ENCODE measurements at regions not wholly inside any gene's neighbourhood (a gene's known extent, or its start where the extent isn't known, plus 50 kb on each side); places are given as distances from the start of the nearest gene placed in this dataset.
A peak's percentile ranks its signal among the peaks of the same experiment; 100 is the strongest.

DNA sequence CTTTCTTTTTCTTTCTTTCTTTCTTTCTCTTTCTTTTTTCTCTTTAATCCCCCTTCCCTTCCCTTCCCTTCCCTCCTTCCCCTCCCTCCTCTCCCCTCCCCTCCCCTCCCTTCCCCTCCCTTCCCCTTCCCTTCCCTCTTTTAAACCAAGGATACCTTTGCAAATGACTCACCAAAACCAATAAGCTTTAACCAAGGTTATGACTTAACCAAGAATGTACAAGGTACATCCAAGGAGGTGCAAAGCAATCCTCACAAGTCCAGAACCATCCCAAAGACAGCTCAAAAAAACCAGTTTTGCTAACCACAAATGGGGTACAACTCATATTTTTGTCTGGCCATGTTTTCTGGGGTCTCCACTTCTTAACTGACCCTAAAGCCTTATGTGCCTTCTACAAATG, 174.7 kb upstream of the PPP1R2C start:
- no peak overlapping the region for H4K91ac ChIP-seq (ENCODE audit: low read length)
- no peaks in the 10 kb centered on the region for H3K27me3 ChIP-seq (ENCODE audit: control insufficient read depth in 1 of 2, insufficient read depth in 1 of 2, low read length in 2 of 2)
- no peak overlapping the region for H3K18ac ChIP-seq (ENCODE audit: low read depth in 1 of 2, low read length in 2 of 2)
- no peak overlapping the region for H3K27ac ChIP-seq (ENCODE audit: low read length, poor library complexity, severe bottlenecking)
- no peak overlapping the region for H2BK5ac ChIP-seq (ENCODE audit: low read depth, low read length, poor library complexity, severe bottlenecking)
- H3K4me2 ChIP-seq (ENCODE audit: low read length, poor library complexity, severe bottlenecking): no peak overlapping the region
- no peak overlapping the region for H4K8ac ChIP-seq (ENCODE audit: low read length)
- no peak overlapping the region for H2BK12ac ChIP-seq (ENCODE audit: low read length in 2 of 2)
- DNase-seq: no peak
- H3K36me3 ChIP-seq (ENCODE audit: control insufficient read depth in 1 of 2, insufficient read depth in 2 of 2, low read depth in 1 of 2, low read length in 2 of 2): no peaks in the 10 kb centered on the region
- H3K4me1 ChIP-seq (ENCODE audit: control insufficient read depth, insufficient read depth, low read depth, low read length): no peaks in the 10 kb centered on the region
- no peaks in the 10 kb centered on the region for H3K9me3 ChIP-seq (ENCODE audit: control insufficient read depth, low read length)
- no peak overlapping the region for H3K14ac ChIP-seq (ENCODE audit: low read length in 2 of 2)
- no peak overlapping the region for H3K9ac ChIP-seq (ENCODE audit: low read length)
- no peak overlapping the region for H2AFZ ChIP-seq (ENCODE audit: low read depth, low read length)
- no peak overlapping the region for H2BK120ac ChIP-seq (ENCODE audit: low read depth, low read length)
- H3K79me1 ChIP-seq (replicated peaks; ENCODE audit: low read length, poor library complexity, severe bottlenecking): no peaks in the 10 kb centered on the region
- H2AK5ac ChIP-seq (ENCODE audit: low read length, severe bottlenecking): no peak overlapping the region
- H2BK15ac ChIP-seq (ENCODE audit: low read depth, poor library complexity, severe bottlenecking): no peak overlapping the region
- no peak overlapping the region for H3K23ac ChIP-seq (ENCODE audit: low read length in 2 of 2)
- H3K4me3 ChIP-seq (ENCODE audit: insufficient read depth in 1 of 2, low read depth in 1 of 2, low read length in 2 of 2): no peak overlapping the region
- H3K4ac ChIP-seq (ENCODE audit: low read depth in 1 of 2, low read length in 2 of 2): no peak overlapping the region

DNA sequence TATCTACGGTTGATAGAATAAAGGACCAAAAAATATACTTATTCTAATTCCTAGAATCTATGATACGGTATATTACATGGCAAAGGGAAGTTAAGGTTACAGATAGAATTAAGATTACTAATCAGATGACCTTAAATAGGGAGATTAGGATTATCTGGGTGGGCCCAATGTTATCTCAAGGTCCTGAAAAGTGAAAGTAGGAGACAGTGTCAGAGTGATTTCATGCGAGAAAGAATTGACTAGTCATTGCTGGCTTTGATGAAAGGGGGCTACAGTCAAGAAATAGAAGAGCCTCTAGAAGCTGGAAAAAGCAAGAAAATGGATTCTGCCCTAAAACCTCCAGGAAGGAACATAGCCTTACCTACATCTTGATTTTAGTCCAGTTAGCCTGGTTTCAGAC, 176.9 kb upstream of the PPP1R2C start:
- no peak overlapping the region for H2BK12ac ChIP-seq (ENCODE audit: low read length in 2 of 2)
- no peaks in the 10 kb centered on the region for H3K27me3 ChIP-seq (ENCODE audit: control insufficient read depth in 1 of 2, insufficient read depth in 1 of 2, low read length in 2 of 2)
- H3K4me1 ChIP-seq (ENCODE audit: control insufficient read depth, insufficient read depth, low read depth, low read length): no peaks in the 10 kb centered on the region
- no peak overlapping the region for H4K8ac ChIP-seq (ENCODE audit: low read length)
- H2BK15ac ChIP-seq (ENCODE audit: low read depth, poor library complexity, severe bottlenecking): no peak overlapping the region
- no peak overlapping the region for H2BK120ac ChIP-seq (ENCODE audit: low read depth, low read length)
- WGBS: 100% methylated on average over 2 of the region's 3 CpGs
- H3K27ac ChIP-seq (ENCODE audit: low read length, poor library complexity, severe bottlenecking): no peak overlapping the region
- no peak overlapping the region for H3K18ac ChIP-seq (ENCODE audit: low read depth in 1 of 2, low read length in 2 of 2)
- no peak for DNase-seq
- no peak overlapping the region for H2BK5ac ChIP-seq (ENCODE audit: low read depth, low read length, poor library complexity, severe bottlenecking)
- no peak overlapping the region for H2AK5ac ChIP-seq (ENCODE audit: low read length, severe bottlenecking)
- H3K79me1 ChIP-seq (replicated peaks; ENCODE audit: low read length, poor library complexity, severe bottlenecking): no peaks in the 10 kb centered on the region
- no peak overlapping the region for H3K4me2 ChIP-seq (ENCODE audit: low read length, poor library complexity, severe bottlenecking)
- H3K14ac ChIP-seq (ENCODE audit: low read length in 2 of 2): no peak overlapping the region
- H3K9ac ChIP-seq (ENCODE audit: low read length): no peak overlapping the region
- H2AFZ ChIP-seq (ENCODE audit: low read depth, low read length): no peak overlapping the region
- no peak overlapping the region for H3K4me3 ChIP-seq (ENCODE audit: insufficient read depth in 1 of 2, low read depth in 1 of 2, low read length in 2 of 2)
- no peak overlapping the region for H3K4ac ChIP-seq (ENCODE audit: low read depth in 1 of 2, low read length in 2 of 2)
- H3K9me3 ChIP-seq (ENCODE audit: control insufficient read depth, low read length): peaks cover 4% of the 10 kb centered on the region
- H3K23ac ChIP-seq (ENCODE audit: low read length in 2 of 2): no peak overlapping the region
- no peaks in the 10 kb centered on the region for H3K36me3 ChIP-seq (ENCODE audit: control insufficient read depth in 1 of 2, insufficient read depth in 2 of 2, low read depth in 1 of 2, low read length in 2 of 2)
- no peak overlapping the region for H4K91ac ChIP-seq (ENCODE audit: low read length)

DNA sequence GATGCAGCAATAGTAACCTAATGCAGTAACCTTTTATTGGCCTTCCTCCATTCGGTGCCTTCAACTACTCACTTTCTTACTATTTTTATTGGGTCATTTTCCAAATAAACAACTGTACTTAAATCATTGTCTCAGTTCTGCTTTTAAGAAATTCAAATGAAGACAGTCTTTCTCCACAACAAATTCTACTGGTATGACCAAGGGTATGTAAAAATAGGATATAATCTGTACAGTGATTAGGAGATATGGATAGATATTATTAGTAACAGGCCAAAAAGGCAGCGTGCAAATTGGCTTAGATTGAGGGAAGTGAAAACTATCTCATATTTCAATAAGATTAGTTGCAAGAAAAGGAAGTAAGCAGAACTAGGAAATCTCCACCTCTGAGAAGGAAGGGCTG, 177.4 kb upstream of the PPP1R2C start:
- Histone ChIP-seq H3K4ac (ENCODE audit: low read depth in 1 of 2, low read length in 2 of 2) (no peak overlapping the region), H2BK5ac (ENCODE audit: low read depth, low read length, poor library complexity, severe bottlenecking) (no peak overlapping the region), H3K4me1 (ENCODE audit: control insufficient read depth, insufficient read depth, low read depth, low read length) (no peaks in the 10 kb centered on the region), H3K23ac (ENCODE audit: low read length in 2 of 2) (no peak overlapping the region), H2BK15ac (ENCODE audit: low read depth, poor library complexity, severe bottlenecking) (no peak overlapping the region), H3K4me2 (ENCODE audit: low read length, poor library complexity, severe bottlenecking) (no peak overlapping the region), H4K8ac (ENCODE audit: low read length) (no peak overlapping the region), H3K4me3 (ENCODE audit: insufficient read depth in 1 of 2, low read depth in 1 of 2, low read length in 2 of 2) (no peak overlapping the region), H3K36me3 (ENCODE audit: control insufficient read depth in 1 of 2, insufficient read depth in 2 of 2, low read depth in 1 of 2, low read length in 2 of 2) (no peaks in the 10 kb centered on the region), H3K79me1 (replicated peaks; ENCODE audit: low read length, poor library complexity, severe bottlenecking) (no peaks in the 10 kb centered on the region), H2AK5ac (ENCODE audit: low read length, severe bottlenecking) (no peak overlapping the region), H3K9me3 (ENCODE audit: control insufficient read depth, low read length) (peaks cover 9% of the 10 kb centered on the region), H3K27me3 (ENCODE audit: control insufficient read depth in 1 of 2, insufficient read depth in 1 of 2, low read length in 2 of 2) (no peaks in the 10 kb centered on the region), H3K18ac (ENCODE audit: low read depth in 1 of 2, low read length in 2 of 2) (no peak overlapping the region), H2BK12ac (ENCODE audit: low read length in 2 of 2) (no peak overlapping the region), H2AFZ (ENCODE audit: low read depth, low read length) (no peak overlapping the region), H3K27ac (ENCODE audit: low read length, poor library complexity, severe bottlenecking) (no peak overlapping the region), H3K9ac (ENCODE audit: low read length) (no peak overlapping the region), H4K91ac (ENCODE audit: low read length) (no peak overlapping the region), H2BK120ac (ENCODE audit: low read depth, low read length) (no peak overlapping the region), H3K14ac (ENCODE audit: low read length in 2 of 2) (no peak overlapping the region)
- DNase-seq: no peak
- WGBS: 100% methylated on average over 1 of the region's 2 CpGs

DNA sequence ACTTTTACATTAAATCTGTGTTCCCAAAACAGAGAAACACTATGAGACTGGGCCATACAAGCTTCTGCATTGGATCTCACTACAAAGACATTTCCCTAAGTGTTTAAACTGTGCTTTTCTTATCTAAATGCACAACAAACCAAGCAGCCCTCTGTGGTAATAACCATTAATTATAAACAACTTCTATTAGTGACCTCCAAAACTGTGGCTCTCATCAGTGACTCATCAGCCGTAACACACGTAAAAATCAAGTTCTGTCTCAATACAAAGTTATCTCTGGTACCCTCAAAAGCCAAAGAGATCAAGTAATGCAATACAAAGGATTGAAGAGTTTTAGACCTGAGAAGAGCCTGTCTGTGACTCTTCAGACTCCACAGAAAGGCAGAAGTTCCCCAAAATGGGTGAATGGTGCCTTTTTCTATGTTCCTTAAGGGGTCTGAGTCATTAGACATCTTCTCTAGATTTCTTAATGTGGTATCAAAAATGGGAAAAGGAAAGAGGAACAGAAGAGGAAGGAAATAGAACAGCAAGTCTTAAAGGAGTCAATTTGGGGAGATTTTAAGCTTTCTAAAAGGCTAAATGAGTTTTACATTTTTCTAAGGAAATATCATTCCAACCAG, 189.8 kb upstream of the PPP1R2C start:
- no peak overlapping the region for H2BK120ac ChIP-seq (ENCODE audit: low read depth, low read length)
- H4K91ac ChIP-seq (ENCODE audit: low read length): no peak overlapping the region
- no peak overlapping the region for H3K4me2 ChIP-seq (ENCODE audit: low read length, poor library complexity, severe bottlenecking)
- no peak overlapping the region for H3K4me3 ChIP-seq (ENCODE audit: insufficient read depth in 1 of 2, low read depth in 1 of 2, low read length in 2 of 2)
- no peak overlapping the region for H3K27ac ChIP-seq (ENCODE audit: low read length, poor library complexity, severe bottlenecking)
- no peak overlapping the region for H3K14ac ChIP-seq (ENCODE audit: low read length in 2 of 2)
- H3K18ac ChIP-seq (ENCODE audit: low read depth in 1 of 2, low read length in 2 of 2): no peak overlapping the region
- H3K9ac ChIP-seq (ENCODE audit: low read length): no peak overlapping the region
- H3K36me3 ChIP-seq (ENCODE audit: control insufficient read depth in 1 of 2, insufficient read depth in 2 of 2, low read depth in 1 of 2, low read length in 2 of 2): no peaks in the 10 kb centered on the region
- no peak overlapping the region for H2AFZ ChIP-seq (ENCODE audit: low read depth, low read length)
- H3K23ac ChIP-seq (ENCODE audit: low read length in 2 of 2): no peak overlapping the region
- H3K79me1 ChIP-seq (replicated peaks; ENCODE audit: low read length, poor library complexity, severe bottlenecking): no peaks in the 10 kb centered on the region
- H3K4ac ChIP-seq (ENCODE audit: low read depth in 1 of 2, low read length in 2 of 2): no peak overlapping the region
- no peaks in the 10 kb centered on the region for H3K27me3 ChIP-seq (ENCODE audit: control insufficient read depth in 1 of 2, insufficient read depth in 1 of 2, low read length in 2 of 2)
- H2BK5ac ChIP-seq (ENCODE audit: low read depth, low read length, poor library complexity, severe bottlenecking): no peak overlapping the region
- DNase-seq: peak; percentile 59
- H3K9me3 ChIP-seq (ENCODE audit: control insufficient read depth, low read length): no peaks in the 10 kb centered on the region
- no peak overlapping the region for H2BK15ac ChIP-seq (ENCODE audit: low read depth, poor library complexity, severe bottlenecking)
- H3K4me1 ChIP-seq (ENCODE audit: control insufficient read depth, insufficient read depth, low read depth, low read length): no peaks in the 10 kb centered on the region
- WGBS: no CpG with 5 or more reads among the region's 2 CpGs
- no peak overlapping the region for H2AK5ac ChIP-seq (ENCODE audit: low read length, severe bottlenecking)
- no peak overlapping the region for H4K8ac ChIP-seq (ENCODE audit: low read length)
- no peak overlapping the region for H2BK12ac ChIP-seq (ENCODE audit: low read length in 2 of 2)
